ENCODE measurements at regions not wholly inside any gene's neighbourhood (a gene's known extent, or its start where the extent isn't known, plus 50 kb on each side); places are given as distances from the start of the nearest gene placed in this dataset.

DNA sequence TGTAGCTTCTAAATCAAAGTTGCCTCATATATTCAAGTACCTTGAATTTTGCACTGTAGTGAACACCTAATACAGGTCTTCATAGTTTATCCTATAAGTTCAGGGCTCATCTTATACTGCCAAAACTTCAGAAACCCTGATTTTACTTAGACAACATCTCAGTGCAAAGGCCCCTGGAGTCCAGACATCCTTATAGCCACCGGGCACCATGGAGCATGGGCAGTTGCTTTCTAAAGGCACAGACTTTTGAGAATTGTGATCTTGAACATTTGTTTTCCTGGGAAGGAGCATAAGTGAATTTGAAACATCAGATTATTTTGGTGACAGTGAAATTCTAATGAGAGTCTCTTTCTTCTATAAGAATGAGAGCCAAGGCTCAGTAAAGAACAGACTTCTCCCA, 292.3 kb downstream of the CYRIA start:
- TF ChIP-seq, protein P1, sequence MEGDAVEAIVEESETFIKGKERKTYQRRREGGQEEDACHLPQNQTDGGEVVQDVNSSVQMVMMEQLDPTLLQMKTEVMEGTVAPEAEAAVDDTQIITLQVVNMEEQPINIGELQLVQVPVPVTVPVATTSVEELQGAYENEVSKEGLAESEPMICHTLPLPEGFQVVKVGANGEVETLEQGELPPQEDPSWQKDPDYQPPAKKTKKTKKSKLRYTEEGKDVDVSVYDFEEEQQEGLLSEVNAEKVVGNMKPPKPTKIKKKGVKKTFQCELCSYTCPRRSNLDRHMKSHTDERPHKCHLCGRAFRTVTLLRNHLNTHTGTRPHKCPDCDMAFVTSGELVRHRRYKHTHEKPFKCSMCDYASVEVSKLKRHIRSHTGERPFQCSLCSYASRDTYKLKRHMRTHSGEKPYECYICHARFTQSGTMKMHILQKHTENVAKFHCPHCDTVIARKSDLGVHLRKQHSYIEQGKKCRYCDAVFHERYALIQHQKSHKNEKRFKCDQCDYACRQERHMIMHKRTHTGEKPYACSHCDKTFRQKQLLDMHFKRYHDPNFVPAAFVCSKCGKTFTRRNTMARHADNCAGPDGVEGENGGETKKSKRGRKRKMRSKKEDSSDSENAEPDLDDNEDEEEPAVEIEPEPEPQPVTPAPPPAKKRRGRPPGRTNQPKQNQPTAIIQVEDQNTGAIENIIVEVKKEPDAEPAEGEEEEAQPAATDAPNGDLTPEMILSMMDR (conservative IDR thresholded peaks at IDR 0.05 in 1 of 2, IDR thresholded peaks at IDR 0.05 in 1 of 2; ENCODE audit: extremely low read depth in 1 of 2, insufficient read depth in 1 of 2, low read depth in 1 of 2, low read length in 2 of 2): no peak
- TF ChIP-seq EZH2 (IDR thresholded peaks at IDR 0.05; ENCODE audit: borderline replicate concordance, low read length): no peak
